ENCODE measurements at regions not wholly inside any gene's neighbourhood (a gene's known extent, or its start where the extent isn't known, plus 50 kb on each side); places are given as distances from the start of the nearest gene placed in this dataset.

DNA sequence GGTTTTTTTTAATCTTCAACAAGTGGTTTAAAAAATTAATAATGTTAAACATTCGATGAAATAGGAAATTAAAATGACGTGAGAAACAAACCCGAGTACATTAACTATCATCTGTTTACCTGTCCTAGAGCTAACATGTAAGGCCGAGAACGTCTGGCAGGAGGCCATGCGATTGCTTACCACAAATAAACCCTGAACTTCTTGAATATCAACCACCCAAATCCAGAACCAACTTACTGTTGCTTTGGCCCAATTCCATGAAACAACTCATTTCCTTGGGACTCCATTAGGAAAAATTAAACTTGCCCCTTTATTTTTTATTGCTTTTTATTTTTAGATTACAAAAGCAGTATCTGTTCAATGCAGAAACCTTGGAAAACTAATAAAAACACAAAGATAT is 228.9 kb upstream of the IRS2 start:
- no peak overlapping the region for H3K9ac ChIP-seq (ENCODE audit: extremely low read depth, low read length, poor library complexity, severe bottlenecking)
- H3K9me3 ChIP-seq (ENCODE audit: control insufficient read depth, low read length): no peaks in the 10 kb centered on the region
- no peak overlapping the region for H3K27ac Mint-ChIP-seq
- no peak overlapping the region for H3K4me3 ChIP-seq (ENCODE audit: low read length)
- H3K27me3 ChIP-seq (ENCODE audit: control insufficient read depth, insufficient read depth, low read length, poor library complexity, severe bottlenecking): no peaks in the 10 kb centered on the region
- TF ChIP-seq, protein P1, sequence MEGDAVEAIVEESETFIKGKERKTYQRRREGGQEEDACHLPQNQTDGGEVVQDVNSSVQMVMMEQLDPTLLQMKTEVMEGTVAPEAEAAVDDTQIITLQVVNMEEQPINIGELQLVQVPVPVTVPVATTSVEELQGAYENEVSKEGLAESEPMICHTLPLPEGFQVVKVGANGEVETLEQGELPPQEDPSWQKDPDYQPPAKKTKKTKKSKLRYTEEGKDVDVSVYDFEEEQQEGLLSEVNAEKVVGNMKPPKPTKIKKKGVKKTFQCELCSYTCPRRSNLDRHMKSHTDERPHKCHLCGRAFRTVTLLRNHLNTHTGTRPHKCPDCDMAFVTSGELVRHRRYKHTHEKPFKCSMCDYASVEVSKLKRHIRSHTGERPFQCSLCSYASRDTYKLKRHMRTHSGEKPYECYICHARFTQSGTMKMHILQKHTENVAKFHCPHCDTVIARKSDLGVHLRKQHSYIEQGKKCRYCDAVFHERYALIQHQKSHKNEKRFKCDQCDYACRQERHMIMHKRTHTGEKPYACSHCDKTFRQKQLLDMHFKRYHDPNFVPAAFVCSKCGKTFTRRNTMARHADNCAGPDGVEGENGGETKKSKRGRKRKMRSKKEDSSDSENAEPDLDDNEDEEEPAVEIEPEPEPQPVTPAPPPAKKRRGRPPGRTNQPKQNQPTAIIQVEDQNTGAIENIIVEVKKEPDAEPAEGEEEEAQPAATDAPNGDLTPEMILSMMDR (conservative IDR thresholded peaks at IDR 0.05): no peak
- H3K4me1 Mint-ChIP-seq: no peaks in the 10 kb centered on the region
- no peaks in the 10 kb centered on the region for H3K36me3 Mint-ChIP-seq (ENCODE audit: low read depth)
- H3K27ac ChIP-seq (ENCODE audit: low read depth, low read length): no peak overlapping the region
- no peaks in the 10 kb centered on the region for H3K36me3 ChIP-seq (ENCODE audit: control insufficient read depth, insufficient read depth, low read length)
- no peak overlapping the region for H3K4me3 Mint-ChIP-seq
- H3K27me3 Mint-ChIP-seq (ENCODE audit: insufficient read depth): peaks cover 9% of the 10 kb centered on the region
- 94 to 100% methylated on average over 1 to 6 of the region's 6 CpGs for WGBS, 2 experiments (ENCODE audit: insufficient coverage in 1 of 2, insufficient read length in 1 of 2)
- no peaks in the 10 kb centered on the region for H3K4me1 ChIP-seq (ENCODE audit: control insufficient read depth, insufficient read depth, low read length)
- no peak for DNase-seq
- no peaks in the 10 kb centered on the region for H3K9me3 Mint-ChIP-seq

DNA sequence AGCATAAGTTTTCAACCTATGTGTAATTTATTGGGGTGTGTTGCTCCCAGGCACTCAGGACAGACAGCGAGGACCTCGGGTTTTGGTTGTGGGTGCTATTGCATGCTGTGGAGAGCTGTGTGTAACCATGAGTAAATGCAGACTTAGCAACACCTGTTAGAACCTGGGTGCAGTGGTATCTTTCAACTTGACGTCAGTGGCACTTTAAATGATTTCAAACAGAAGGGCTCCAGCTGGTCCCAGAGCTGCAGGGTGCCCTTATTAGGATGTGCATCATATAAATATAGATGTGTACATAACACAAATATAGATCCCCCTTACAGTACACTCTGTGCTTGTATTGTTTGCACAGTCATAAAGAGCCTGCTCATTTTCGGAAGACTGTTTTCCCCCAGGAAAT is 228.3 kb upstream of the IRS2 start:
- Mint-ChIP-seq H3K4me3 (no peak overlapping the region), H3K36me3 (ENCODE audit: low read depth) (no peaks in the 10 kb centered on the region), H3K27me3 (ENCODE audit: insufficient read depth) (peaks cover 6% of the 10 kb centered on the region), H3K27ac (no peak overlapping the region), H3K4me1 (no peaks in the 10 kb centered on the region), H3K9me3 (no peaks in the 10 kb centered on the region)
- Histone ChIP-seq H3K36me3 (ENCODE audit: control insufficient read depth, insufficient read depth, low read length) (no peaks in the 10 kb centered on the region), H3K27ac (ENCODE audit: low read depth, low read length) (no peak overlapping the region), H3K27me3 (ENCODE audit: control insufficient read depth, insufficient read depth, low read length, poor library complexity, severe bottlenecking) (no peaks in the 10 kb centered on the region), H3K4me1 (ENCODE audit: control insufficient read depth, insufficient read depth, low read length) (no peaks in the 10 kb centered on the region), H3K9me3 (ENCODE audit: control insufficient read depth, low read length) (no peaks in the 10 kb centered on the region), H3K4me3 (ENCODE audit: low read length) (no peak overlapping the region), H3K9ac (ENCODE audit: extremely low read depth, low read length, poor library complexity, severe bottlenecking) (no peak overlapping the region)
- TF ChIP-seq, protein P1 (conservative IDR thresholded peaks at IDR 0.05): no peak
- WGBS, 2 experiments (ENCODE audit: insufficient coverage in 1 of 2, insufficient read length in 1 of 2): 88 to 94% methylated on average over 3 to 4 of the region's 4 CpGs
- no peak for DNase-seq

DNA sequence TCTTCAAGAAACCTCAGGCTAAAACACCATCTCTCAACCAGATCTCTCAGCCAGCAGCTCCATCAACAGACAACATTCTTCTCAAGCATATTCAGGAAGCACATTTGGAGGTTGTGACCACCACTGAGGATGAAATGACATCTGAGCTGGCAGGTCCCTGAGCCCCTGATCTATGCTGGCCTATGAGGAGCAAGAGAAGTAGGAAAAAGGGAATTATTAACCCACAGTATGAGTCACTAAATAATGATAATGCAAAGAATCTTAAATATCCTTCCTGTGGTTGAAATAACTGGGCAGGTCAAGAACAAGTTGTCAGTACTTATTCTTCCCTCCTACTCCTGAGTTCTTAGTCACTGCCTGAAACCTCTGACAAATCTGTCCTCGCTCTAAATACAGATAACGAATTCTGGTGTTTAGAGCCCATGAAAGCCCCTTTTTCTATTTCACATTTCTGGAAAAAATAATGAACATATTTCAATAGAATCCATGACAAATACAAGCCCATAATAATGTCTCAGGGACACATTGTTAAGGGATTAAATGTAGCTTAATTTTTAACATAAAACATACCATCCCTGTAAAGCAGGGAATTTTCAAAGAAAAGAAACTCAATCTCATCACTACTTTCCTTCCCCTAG is 225.8 kb upstream of the IRS2 start:
- no peak overlapping the region for H3K27ac Mint-ChIP-seq

More for the DNA sequence above, 225.8 kb upstream of the IRS2 start:
- Histone ChIP-seq H3K27me3 (ENCODE audit: control insufficient read depth, insufficient read depth, low read length, poor library complexity, severe bottlenecking) (no peaks in the 10 kb centered on the region), H3K9me3 (ENCODE audit: control insufficient read depth, low read length) (no peaks in the 10 kb centered on the region), H3K4me3 (ENCODE audit: low read length) (no peak overlapping the region), H3K9ac (ENCODE audit: extremely low read depth, low read length, poor library complexity, severe bottlenecking) (no peak overlapping the region), H3K27ac (ENCODE audit: low read depth, low read length) (no peak overlapping the region), H3K4me1 (ENCODE audit: control insufficient read depth, insufficient read depth, low read length) (no peaks in the 10 kb centered on the region), H3K36me3 (ENCODE audit: control insufficient read depth, insufficient read depth, low read length) (no peaks in the 10 kb centered on the region)
- H3K36me3 Mint-ChIP-seq (ENCODE audit: low read depth): no peaks in the 10 kb centered on the region
- H3K4me1 Mint-ChIP-seq: no peaks in the 10 kb centered on the region
- TF ChIP-seq, protein P1 (conservative IDR thresholded peaks at IDR 0.05): no peak
- DNase-seq: no peak
- WGBS, 2 experiments (ENCODE audit: insufficient coverage in 1 of 2, insufficient read length in 1 of 2): 98 to 100% methylated on average over 1 to 2 of the region's 2 CpGs
- no peaks in the 10 kb centered on the region for H3K27me3 Mint-ChIP-seq (ENCODE audit: insufficient read depth)
- H3K4me3 Mint-ChIP-seq: no peak overlapping the region
- no peaks in the 10 kb centered on the region for H3K9me3 Mint-ChIP-seq
